ENCODE measurements at regions not wholly inside any gene's neighbourhood (a gene's known extent, or its start where the extent isn't known, plus 50 kb on each side); places are given as distances from the start of the nearest gene placed in this dataset.

GRCh38 chr2:37576831-37577230, 94.6 kb downstream of the CDC42EP3 start:
- TF ChIP-seq, protein P1, sequence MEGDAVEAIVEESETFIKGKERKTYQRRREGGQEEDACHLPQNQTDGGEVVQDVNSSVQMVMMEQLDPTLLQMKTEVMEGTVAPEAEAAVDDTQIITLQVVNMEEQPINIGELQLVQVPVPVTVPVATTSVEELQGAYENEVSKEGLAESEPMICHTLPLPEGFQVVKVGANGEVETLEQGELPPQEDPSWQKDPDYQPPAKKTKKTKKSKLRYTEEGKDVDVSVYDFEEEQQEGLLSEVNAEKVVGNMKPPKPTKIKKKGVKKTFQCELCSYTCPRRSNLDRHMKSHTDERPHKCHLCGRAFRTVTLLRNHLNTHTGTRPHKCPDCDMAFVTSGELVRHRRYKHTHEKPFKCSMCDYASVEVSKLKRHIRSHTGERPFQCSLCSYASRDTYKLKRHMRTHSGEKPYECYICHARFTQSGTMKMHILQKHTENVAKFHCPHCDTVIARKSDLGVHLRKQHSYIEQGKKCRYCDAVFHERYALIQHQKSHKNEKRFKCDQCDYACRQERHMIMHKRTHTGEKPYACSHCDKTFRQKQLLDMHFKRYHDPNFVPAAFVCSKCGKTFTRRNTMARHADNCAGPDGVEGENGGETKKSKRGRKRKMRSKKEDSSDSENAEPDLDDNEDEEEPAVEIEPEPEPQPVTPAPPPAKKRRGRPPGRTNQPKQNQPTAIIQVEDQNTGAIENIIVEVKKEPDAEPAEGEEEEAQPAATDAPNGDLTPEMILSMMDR (IDR thresholded peaks at IDR 0.05; ENCODE audit: poor library complexity), result no peak
- no peak for TF ChIP-seq EZH2 (IDR thresholded peaks at IDR 0.05; ENCODE audit: borderline replicate concordance)
